Stimulated activated CD4-positive, alpha-beta T cell treated with anti-CD3 and anti-CD28 coated beads, Interleukin-1b, Interleukin-23, amount 100 ng/mL, for 48 hours (primary cell): ENCODE measurements at regions not wholly inside any gene's neighbourhood (a gene's known extent, or its start where the extent isn't known, plus 50 kb on each side); places are given as distances from the start of the nearest gene placed in this dataset.

Experiments used
- DNase-seq: peaks from one replicate; pipeline ENCODE4 v3.0.0-alpha.2; 2020

- no peak for DNase-seq
Observed at GRCh38 chr18:26741048-26741447, 124.5 kb downstream of the AQP4 start.

- no peak for DNase-seq
Observed at GRCh38 chr18:26740396-26740795, 125.1 kb downstream of the AQP4 start.

- DNase-seq, result no peak
Observed at GRCh38 chr18:26738706-26739105, 126.8 kb downstream of the AQP4 start.

DNA sequence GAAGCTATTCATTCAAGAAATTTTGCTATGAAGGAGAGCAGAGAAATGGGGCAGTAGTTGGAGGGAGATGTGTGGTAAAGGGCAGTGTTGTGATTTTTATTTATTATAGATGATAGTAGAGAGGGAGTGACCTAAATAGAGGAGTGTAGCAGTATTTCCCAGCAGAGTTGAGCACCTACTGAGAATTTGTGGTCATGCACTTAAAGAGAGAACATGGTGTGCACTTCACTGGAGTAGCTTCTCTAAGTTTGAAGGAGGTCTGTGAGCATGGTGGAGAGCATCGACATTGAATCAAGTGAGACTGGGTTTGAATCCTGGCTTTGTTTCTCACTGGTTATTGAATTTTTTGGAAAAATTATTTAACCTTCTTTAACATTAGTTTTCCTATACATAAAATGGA is 129.2 kb downstream of the AQP4 start:
- no peak for DNase-seq

DNA sequence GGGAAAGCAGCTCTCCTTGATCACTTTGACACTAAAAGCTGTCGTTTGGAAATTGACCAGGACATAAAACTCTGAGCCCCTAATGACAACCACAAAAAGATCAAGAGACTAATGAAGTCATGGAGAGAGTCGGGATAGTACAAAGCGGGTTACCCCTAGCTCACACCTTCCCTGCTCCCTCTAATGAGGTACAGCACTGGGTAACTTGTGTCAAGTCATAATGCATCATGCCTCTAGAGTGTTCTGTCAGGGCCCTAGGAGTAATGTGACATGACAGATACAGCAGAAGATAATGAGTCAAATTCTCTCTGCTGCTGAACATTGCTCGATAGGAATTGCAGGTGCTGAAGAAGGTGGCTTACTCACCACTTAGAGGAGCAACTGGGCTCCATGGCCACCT is 130.7 kb downstream of the AQP4 start:
- no peak for DNase-seq

DNA sequence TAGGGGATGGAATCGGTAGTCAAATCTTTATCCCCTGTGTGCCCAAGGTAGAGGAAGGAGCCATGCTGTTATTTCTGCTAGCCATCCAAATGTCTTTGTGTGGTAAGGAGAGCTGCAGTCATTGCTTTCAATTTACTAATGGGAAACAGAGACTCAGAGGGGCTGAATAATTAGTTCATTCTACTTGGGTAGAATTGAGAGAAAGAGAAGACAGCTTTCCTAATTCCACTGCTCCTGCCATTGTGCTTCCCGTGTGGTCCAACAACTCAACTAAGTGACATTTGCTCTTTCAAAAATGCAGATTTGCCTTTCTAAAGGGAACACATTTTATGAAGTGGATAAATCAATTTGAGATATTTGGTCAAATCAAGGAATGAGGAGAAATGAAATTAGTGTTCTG is 136.1 kb downstream of the AQP4 start:
- DNase-seq, result no peak

DNA sequence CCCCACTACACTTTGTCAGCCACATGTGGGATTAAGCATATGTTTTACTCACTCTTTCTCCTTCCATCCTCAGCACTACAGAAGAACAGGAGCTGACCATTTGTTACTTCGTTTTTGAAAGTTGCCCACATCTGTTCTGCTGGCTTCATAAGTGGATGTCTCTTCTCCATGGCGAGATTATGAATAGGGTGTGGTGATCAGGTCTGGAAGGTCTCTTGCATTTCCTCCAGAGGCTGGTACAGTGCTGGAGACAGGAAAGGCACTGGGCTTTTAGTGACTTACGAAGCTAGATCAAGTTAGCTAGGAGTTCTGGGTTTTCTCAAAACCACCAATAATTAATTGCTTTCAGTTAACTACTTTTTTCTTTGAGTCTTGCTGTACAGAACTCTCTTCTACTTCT is 136.5 kb downstream of the AQP4 start:
- DNase-seq, result no peak

DNA sequence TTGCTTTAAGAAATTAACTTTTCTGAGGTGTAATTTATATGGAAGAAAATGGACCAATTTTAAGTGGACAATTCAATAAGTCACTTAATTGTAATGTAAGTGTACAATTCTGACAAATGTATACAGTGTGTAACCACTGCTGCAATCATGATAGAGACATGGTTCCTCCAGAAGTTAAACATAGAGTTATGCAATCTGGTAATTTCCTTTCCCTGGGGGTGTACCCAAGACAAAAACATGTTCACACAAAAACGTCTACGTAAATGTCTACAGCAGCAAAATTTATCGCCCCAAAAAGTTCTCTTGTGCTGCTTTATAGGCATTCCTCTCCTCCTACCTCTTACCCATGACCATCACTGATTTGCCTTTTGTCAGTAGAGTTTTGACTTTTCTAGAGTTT is 141.5 kb downstream of the AQP4 start:
- DNase-seq, result no peak

GRCh38 chr18:26722565-26722931 is 143.0 kb downstream of the AQP4 start:
- DNase-seq, result no peak

DNA sequence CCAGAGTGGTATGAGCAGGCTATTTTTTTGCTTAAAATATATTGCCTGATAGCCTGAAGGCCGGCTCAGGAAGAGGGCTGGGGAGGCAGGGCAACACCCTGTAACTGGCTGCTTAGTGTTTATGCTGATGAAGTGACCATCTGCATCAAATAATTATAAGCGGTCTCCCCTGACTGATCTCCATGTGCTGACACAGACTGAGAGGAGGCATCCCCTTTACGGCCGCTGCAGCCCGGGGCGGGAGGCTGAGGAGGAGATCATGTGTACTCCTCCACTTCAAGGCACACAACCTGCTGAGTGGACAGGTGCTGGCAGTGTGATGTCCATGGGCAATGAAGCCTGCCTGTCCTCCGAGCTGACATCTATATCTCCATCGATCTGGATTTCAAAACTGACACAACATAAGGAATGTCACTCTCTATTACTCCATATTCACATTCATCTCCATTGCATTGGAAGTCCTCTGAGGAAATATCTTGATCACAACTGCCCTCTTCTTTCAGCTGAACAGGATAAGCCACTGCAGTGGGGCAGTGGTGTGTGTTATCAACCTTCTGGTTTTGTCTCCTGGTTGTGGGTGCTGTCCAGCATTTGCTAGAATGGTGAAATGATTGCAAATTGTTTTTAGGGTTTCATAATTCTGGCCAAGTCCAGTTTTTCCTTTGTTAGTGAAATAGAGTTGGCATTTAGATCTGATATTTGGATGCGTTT is 143.5 kb downstream of the AQP4 start:
- DNase-seq, result no peak

GRCh38 chr18:26719896-26720295 is 145.6 kb downstream of the AQP4 start:
- no peak for DNase-seq

DNA sequence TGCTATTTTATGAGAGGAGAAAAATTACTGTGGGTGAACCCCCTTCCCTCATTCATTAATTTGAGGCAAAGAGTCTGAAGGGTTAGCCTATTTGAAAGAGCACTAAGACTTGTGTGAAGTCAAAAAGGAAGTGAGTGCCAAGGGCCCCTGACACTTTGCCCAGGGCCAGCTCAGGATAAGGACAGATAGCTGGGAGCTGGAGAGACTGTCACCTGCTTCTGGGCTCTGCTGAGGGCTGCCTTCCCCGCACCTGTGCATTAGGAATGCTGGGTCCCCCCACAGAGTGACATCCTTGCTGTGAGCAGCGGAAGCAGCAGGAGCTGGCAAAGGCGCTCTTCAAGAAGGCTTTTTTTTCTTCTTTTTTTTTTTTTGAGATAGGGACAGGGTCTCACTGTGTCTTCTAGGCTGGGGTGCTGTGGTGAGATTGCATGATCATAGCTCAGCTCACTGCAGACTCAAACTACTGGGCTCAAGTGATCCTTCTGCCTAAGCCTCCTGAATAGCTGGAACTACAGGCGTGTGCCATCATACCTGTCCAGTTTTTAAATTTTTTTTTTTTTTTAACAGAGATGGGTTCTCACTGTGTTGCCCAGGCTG is 148.3 kb downstream of the AQP4 start:
- no peak for DNase-seq

GRCh38 chr18:26714739-26715138 is 150.8 kb downstream of the AQP4 start:
- no peak for DNase-seq

- no peak for DNase-seq
Observed at GRCh38 chr18:26711756-26712155, 153.8 kb downstream of the AQP4 start.

DNA sequence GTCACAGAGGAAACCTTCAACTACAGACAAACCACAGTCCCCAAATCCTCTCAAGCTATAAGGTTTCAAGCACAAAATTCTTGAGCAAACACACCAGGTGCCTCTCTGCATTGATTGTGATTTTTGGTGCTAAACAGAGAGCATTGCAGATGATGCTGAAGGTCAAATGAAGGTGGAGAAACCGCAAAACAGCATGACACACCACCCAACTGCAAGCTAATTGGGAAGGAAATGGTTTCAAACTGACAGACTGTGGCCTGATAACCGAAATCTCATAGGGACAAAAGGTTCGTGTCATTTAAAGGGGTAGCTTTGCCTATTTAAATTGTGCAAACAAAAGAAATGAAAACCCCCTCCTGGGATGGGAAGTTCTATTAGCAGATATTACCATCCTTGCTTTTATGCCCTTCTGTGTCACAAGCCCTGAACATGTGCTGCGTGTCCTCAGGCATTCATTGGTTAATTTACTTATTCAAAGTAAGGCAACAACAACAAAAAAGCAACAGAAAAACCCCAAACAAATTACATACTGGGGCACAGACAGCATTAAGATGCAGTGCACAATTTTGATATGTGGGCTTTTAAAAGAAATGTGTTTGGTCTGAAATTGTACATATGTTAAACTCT is 154.9 kb downstream of the AQP4 start:
- no peak for DNase-seq

GRCh38 chr18:26709897-26710296 is 155.6 kb downstream of the AQP4 start:
- no peak for DNase-seq

DNA sequence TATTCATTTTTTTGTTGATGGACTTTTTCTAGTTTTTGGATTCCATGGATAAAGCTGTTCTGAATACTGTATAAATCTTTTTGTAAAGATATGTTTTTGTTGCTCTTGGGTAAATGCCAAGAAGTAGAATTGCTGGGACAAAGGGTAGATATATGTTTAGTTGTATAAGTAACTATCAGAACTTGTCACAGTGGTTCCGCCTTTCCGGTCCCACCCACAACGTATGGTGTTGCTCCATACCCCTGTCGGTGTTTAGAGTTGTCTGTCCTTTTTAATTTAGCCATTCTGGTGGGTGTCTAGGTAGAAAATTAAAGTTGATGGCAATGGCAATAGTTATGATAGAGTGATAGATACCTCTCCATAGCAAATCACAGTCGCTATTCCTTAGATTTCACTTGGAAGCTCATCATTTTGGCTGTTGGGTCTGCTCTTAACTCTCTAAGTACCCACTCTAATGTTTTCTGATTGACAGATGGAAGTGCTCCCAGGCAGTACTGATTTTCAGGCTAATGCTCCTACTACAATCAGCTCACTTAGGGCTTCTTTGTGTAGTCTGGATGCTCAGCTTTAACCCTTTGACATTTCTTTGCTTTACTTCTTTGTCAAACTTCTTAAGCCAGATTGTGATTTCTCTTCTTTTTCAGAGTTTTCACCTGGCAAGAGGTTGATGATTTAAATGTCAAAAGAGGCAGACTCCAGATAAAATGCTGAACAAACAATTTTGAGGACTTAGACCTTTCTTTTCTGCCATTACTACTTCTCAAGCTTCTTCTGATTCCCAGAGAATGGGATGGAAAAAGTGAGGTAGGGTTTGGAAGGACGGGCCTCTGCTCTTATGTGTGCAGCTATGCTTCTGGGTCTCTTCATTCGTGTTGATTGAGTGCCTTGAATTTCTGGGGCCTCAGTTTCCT is 156.4 kb downstream of the AQP4 start:
- DNase-seq, result no peak

DNA sequence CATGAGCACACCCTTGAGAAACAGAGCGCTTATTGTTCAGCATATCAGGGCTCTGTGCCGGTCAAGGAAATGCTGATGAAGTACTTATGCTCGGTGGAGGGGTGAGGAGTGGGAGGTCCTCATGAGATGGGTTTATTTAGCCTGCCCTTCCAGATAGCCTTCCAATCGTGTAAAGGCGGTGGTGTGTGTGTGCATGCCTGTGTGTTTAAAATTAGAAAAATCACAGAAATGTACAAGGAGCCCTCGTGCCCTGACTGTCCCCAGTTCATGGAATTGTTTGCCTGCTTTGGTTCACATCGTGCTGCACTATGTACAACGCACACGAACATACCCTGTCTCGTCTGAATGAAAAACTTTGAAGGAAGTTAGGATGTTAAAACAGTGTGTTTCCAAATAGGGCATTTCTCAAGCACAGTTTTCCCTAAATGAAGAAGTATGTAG is 158.6 kb downstream of the AQP4 start:
- no peak for DNase-seq

- no peak for DNase-seq
Observed at GRCh38 chr18:26705757-26706156, 157.4 kb upstream of the KCTD1 start.

DNA sequence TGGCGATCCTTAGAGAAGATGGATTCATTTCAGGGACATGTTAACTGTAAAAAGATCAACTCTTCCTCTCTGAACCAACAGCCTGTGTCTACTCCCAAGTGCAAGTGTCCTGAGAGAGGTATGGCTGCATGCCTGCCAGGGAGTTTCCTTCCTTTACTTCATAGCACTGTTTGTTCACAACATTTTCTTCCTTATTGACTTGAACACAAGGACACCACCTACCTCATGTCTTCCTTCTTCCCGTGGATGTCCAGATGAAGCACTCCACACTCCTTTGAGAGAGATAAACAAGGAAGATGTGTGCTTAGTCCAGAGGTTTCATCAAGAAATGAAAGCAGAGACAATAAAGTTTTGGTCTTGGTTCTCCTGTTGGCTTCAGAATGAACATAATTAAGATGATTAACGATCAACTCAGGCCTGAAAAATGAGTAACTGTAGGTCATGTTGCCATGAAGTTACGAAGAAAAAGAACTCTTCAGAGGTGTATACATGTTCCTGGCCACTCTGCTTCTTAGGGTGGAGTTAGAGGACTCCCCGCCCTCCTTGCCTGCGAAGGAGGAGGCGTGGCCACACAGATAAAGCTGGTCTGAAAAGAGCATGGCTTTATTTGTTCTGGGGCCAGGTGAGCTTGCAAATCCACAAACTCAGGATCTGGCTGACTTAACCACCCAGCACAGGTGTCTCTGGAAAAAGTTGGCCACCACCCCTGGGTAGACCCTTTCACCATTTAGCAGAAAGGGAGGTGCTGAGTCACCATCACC is 155.0 kb upstream of the KCTD1 start:
- no peak for DNase-seq

DNA sequence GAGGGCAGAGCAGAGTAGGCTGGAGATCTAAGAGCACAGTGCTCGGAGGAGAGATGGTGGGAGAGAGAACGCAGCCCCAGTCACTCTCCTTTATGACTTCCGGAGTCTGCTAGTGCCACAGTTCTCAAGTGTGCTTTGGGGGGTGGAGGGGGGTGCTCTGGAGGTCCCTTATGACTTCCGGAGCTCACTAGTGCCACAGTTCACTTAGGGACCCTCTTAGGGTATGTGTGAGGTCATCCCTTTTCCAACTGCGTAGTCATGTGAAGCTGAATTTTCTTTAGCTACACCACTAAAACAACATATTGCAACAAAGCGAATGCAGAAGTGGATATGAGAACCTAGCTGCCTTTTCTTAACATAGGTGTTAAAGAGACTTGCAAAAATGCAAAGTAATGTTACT is 153.7 kb upstream of the KCTD1 start:
- no peak for DNase-seq

DNA sequence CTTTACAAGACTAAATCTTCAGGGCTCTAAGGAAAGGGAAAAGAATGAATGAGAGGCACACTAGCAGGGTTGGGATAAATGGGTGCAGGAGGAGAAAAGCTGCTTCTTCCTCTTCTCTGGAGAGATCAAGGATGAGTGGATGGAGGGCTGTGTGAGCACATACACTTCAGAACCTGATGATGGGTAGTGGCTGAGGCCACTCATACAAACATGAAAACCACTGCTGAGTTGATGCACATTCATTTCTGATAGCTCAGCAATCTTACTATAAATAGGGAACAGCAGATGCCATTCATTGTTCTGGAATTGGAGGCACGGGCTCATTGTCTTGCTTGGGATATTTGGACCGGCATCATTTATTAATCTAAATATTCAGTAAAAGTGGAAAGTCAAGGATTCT is 152.4 kb upstream of the KCTD1 start:
- no peak for DNase-seq

GRCh38 chr18:26700201-26700600 is 151.8 kb upstream of the KCTD1 start:
- DNase-seq, result no peak
